ENCODE measurements at regions not wholly inside any gene's neighbourhood (a gene's known extent, or its start where the extent isn't known, plus 50 kb on each side); places are given as distances from the start of the nearest gene placed in this dataset.
"Not testable (repeated sequence)": the region's sequence is repeated elsewhere in the genome, so short reads cannot be mapped to it uniquely, and the experiment has no call there.

GRCh38 chr12:65739606-65740005, 84.7 kb upstream of the HMGA2 start:
- H3K36me3 ChIP-seq = no peaks in the 10 kb centered on the region
- DNase-seq (ENCODE audit: extremely low spot score in 2 of 2) = no peak
- no peaks in the 10 kb centered on the region for H3K27me3 ChIP-seq
- no peak overlapping the region for H3K27ac ChIP-seq
- H3K9me3 ChIP-seq = no peaks in the 10 kb centered on the region
- H3K4me3 ChIP-seq = no peak overlapping the region
- H3K4me1 ChIP-seq = peaks cover 20% of the 10 kb centered on the region
- intact Hi-C loops (cut with DNase I) = no loop called here
- no peak for TF ChIP-seq CTCF (IDR thresholded peaks at IDR 0.05)
- TF ChIP-seq POLR2A (IDR thresholded peaks at IDR 0.05) = no peak
- TF ChIP-seq POLR2AphosphoS5 (IDR thresholded peaks at IDR 0.05; ENCODE audit: insufficient read depth in 1 of 2, low read depth in 1 of 2) = no peak

- intact Hi-C loops (cut with DNase I) = no loop called here
These were observed 83.8 kb upstream of the HMGA2 start for GRCh38 chr12:65740506-65740872.

GRCh38 chr12:65740873-65741600, 83.2 kb upstream of the HMGA2 start:
- no peaks in the 10 kb centered on the region for H3K27me3 ChIP-seq
- peak overlapping the region; percentile 53 to 66 for H3K4me3 ChIP-seq
- no peak for DNase-seq (ENCODE audit: extremely low spot score in 2 of 2)
- H3K36me3 ChIP-seq = no peaks in the 10 kb centered on the region
- peaks cover 20% of the 10 kb centered on the region for H3K4me1 ChIP-seq
- H3K9me3 ChIP-seq = no peaks in the 10 kb centered on the region
- intact Hi-C loops (cut with DNase I) = no loop called here
- H3K27ac ChIP-seq = no peak overlapping the region
- TF ChIP-seq POLR2A (IDR thresholded peaks at IDR 0.05) (no peak), CTCF (IDR thresholded peaks at IDR 0.05) (no peak), POLR2AphosphoS5 (IDR thresholded peaks at IDR 0.05; ENCODE audit: insufficient read depth in 1 of 2, low read depth in 1 of 2) (no peak)

More at GRCh38 chr12:65740506-65740872, 83.8 kb upstream of the HMGA2 start:
- DNase-seq (ENCODE audit: extremely low spot score in 2 of 2) = no peak
- peaks cover 20% of the 10 kb centered on the region for H3K4me1 ChIP-seq
- H3K27me3 ChIP-seq = no peaks in the 10 kb centered on the region
- H3K36me3 ChIP-seq = no peaks in the 10 kb centered on the region
- TF ChIP-seq POLR2A (IDR thresholded peaks at IDR 0.05) = no peak
- no peak for TF ChIP-seq POLR2AphosphoS5 (IDR thresholded peaks at IDR 0.05; ENCODE audit: insufficient read depth in 1 of 2, low read depth in 1 of 2)
- no peaks in the 10 kb centered on the region for H3K9me3 ChIP-seq
- H3K4me3 ChIP-seq = no peak overlapping the region
- H3K27ac ChIP-seq = no peak overlapping the region

- TF ChIP-seq POLR2AphosphoS5 (IDR thresholded peaks at IDR 0.05; ENCODE audit: insufficient read depth in 1 of 2, low read depth in 1 of 2) (no peak), POLR2A (IDR thresholded peaks at IDR 0.05) (no peak), CTCF (IDR thresholded peaks at IDR 0.05) (no peak)
- H3K36me3 ChIP-seq = no peaks in the 10 kb centered on the region
- H3K4me3 ChIP-seq = peak overlapping the region; percentile 53 to 66
- no peaks in the 10 kb centered on the region for H3K27me3 ChIP-seq
- intact Hi-C loops (cut with DNase I) = no loop called here
- H3K4me1 ChIP-seq = peaks cover 20% of the 10 kb centered on the region
- DNase-seq (ENCODE audit: extremely low spot score in 2 of 2) = no peak
- no peaks in the 10 kb centered on the region for H3K9me3 ChIP-seq
- peak overlapping the region; percentile 1 for H3K27ac ChIP-seq
These were observed 82.6 kb upstream of the HMGA2 start for GRCh38 chr12:65741656-65742017.

GRCh38 chr12:65742018-65743010, 82.0 kb upstream of the HMGA2 start:
- Histone ChIP-seq H3K27ac (peak overlapping the region; percentile 1), H3K36me3 (no peaks in the 10 kb centered on the region), H3K27me3 (no peaks in the 10 kb centered on the region), H3K4me1 (peaks cover 20% of the 10 kb centered on the region), H3K9me3 (no peaks in the 10 kb centered on the region), H3K4me3 (peak overlapping the region; percentile 53 to 66)
- DNase-seq (ENCODE audit: extremely low spot score in 2 of 2) = no peak
- TF ChIP-seq CTCF (IDR thresholded peaks at IDR 0.05) (no peak), POLR2A (IDR thresholded peaks at IDR 0.05) (no peak), POLR2AphosphoS5 (IDR thresholded peaks at IDR 0.05; ENCODE audit: insufficient read depth in 1 of 2, low read depth in 1 of 2) (no peak)
- intact Hi-C loops (cut with DNase I) = no loop called here

- H3K27me3 ChIP-seq; H3K9me3 ChIP-seq; intact Hi-C loops (cut with DNase I); H3K27ac ChIP-seq; H3K4me3 ChIP-seq; DNase-seq (ENCODE audit: extremely low spot score in 2 of 2); H3K36me3 ChIP-seq: not testable (repeated sequence)
- peaks cover 20% of the 10 kb centered on the region for H3K4me1 ChIP-seq
These were observed 79.9 kb upstream of the HMGA2 start for GRCh38 chr12:65744236-65744840.

Data from vagina (tissue), 2 donors.